AG08396 (cell line): ENCODE measurements at regions not wholly inside any gene's neighbourhood (a gene's known extent, or its start where the extent isn't known, plus 50 kb on each side); places are given as distances from the start of the nearest gene placed in this dataset.

Experiments used
- DNase-seq: peaks from one replicate; pipeline ENCODE4 v3.0.0; 2012; ENCODE audit warnings: low spot score, mixed read lengths

GRCh38 chrX:94041881-94042280, 367.9 kb downstream of the FAM133A start:
- no peak for DNase-seq

GRCh38 chrX:94045724-94046123, 371.7 kb downstream of the FAM133A start:
- DNase-seq: no peak

GRCh38 chrX:94051926-94052325, 377.9 kb downstream of the FAM133A start:
- DNase-seq: no peak

GRCh38 chrX:94053575-94053974, 379.6 kb downstream of the FAM133A start:
- DNase-seq: no peak

- DNase-seq: no peak
Observed at GRCh38 chrX:94057385-94057784, 383.4 kb downstream of the FAM133A start.

DNA sequence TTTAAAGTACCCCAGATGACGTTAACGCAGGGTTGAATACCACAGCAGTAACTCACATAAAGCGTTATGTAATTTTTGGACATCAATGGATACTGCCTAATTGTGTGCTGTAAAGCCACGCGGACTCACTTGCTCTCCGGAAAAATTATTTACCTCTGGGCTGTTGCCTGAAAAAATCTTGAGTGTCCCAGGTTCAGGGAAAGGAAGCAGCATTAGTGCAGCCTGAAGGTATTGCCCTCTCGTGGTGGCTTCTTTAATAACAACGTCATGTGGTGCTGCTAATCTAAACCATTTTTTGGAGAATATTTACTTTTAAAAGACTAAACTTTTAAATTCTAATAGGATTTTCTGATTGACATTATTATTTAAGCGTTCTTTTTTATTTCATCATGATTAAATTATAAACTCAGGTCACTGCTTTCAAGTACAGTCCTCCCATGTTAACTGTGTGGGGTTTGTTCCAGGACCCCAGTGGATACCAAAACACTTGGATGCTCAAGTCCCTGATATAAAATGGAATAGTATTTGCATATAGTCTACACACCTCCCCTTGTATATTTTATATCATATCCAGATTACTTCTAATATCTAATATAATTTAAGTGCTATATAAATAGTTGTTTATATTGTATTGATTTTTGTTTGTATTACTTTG, 384.8 kb downstream of the FAM133A start:
- DNase-seq: peak; percentile 14

DNA sequence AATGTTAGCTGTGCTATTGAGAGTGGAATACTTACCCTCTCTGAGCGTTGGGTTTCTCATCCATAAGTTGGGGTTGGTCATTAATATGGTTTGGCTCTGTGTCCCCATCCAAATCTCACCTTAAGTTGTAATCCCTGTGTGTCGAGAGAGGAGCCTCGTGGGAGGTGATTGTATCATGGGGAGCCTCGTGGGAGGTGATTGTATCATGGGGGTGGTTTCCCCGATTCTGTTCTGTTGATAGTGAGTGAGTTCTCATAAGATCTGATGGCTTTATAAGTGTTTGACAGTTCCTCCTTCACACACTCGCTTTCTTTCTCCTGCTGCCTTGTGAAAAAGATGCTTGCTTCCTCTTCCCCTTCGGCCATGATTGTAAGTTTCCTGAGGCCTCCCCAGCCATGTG, 391.1 kb downstream of the FAM133A start:
- DNase-seq: no peak

DNA sequence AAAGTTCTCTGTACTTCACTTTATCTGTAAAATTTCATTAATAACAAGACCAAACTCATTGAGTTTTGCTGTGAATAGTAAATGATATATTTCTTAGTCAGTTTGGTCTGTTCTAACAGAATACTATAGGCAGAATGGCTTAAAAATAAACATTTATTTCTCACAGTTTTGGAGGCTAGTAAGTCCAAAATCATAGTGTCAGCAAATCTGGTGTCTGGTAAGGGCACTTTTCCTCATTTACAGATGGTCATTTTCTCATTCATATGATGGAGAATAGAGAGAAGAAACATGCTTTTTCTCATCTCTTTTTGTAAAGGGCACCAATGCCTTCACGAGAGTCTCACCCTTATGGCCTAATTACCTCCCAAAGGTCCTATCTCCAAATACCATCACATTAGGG, 415.1 kb downstream of the FAM133A start:
- DNase-seq: no peak

- DNase-seq: no peak
Observed at GRCh38 chrX:94097868-94098267, 423.9 kb downstream of the FAM133A start.

DNA sequence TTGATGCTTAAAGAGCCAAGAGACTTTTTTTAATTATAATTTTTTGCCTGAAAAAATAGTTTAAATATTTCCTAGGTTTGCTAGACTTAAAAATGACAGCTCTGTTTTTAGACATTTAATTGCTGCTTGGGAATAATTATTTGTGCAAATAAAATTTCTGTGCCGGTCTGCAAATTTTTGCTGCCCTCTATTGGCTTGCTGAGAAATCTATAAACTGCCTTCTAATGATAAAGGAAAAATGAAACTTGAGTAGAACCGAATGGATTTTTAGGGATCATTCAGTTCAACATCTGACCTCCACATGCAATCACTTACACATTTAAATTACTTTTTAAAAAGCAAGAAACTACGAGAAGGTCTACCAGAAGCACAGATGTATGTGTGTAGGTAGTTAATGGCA, 434.0 kb downstream of the FAM133A start:
- DNase-seq: no peak

DNA sequence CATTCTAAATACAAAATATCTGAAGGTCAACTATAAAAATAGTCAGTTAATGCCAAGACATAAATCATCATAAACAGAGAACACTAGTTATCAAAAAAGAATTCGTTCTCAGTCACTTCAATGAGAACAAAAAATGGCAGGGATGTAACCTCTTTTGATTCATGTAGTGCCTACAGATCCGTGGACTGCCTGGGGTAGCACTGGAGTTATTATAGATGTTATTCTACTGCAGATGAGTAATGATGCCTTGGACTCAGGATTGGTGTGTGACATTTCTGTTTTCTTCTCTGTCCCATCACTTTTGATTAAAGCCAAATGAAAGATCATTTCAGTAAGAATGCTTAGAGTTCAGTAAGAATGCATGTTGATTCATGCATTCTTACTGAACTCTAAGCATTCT, 440.4 kb downstream of the FAM133A start:
- no peak for DNase-seq

DNA sequence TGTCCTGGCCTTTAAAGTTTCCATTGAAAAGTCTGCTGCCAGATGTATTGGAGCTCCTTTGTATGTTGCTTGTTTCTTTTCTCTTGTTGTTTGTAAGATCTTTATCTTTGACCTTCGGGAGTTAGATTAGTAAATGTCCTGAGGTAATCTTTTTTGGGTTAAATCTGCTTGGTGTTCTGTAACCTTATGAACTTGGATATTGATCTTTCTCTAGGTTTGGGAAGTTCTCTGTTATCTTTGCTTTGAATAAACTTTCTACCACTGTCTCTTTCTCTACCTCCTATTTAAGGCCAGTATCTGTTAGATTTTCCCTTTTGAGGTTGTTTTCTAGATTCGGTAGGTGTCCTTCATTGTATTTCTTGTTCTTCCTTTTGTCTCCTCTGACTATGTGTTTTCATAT, 447.8 kb downstream of the FAM133A start:
- no peak for DNase-seq

- DNase-seq: no peak
Observed at GRCh38 chrX:94123062-94123461, 449.1 kb downstream of the FAM133A start.

- no peak for DNase-seq
Observed at GRCh38 chrX:94162971-94163370, 489.0 kb downstream of the FAM133A start.

- peak; percentile 0 for DNase-seq
Observed at GRCh38 chrX:94178145-94178788, 504.3 kb downstream of the FAM133A start.

DNA sequence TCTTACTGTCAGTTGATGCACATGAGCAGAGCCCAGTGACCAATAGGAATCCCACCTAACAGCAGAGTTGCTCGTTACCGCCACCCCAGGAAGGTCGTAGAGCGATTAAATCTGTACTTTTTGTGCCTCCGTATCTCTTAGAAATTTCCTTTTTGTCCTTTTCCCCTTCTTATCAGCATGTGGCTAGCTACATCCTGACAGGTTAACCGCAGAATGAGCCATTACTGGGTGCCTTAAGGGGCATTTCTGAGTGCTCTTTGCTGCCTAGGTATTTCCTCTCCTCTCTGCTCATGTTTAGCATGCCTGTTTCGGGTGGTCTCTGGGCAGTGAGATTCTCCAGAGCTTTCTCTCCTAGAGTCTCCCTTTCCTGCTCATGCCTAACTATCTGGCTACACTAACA, 530.5 kb downstream of the FAM133A start:
- no peak for DNase-seq

DNA sequence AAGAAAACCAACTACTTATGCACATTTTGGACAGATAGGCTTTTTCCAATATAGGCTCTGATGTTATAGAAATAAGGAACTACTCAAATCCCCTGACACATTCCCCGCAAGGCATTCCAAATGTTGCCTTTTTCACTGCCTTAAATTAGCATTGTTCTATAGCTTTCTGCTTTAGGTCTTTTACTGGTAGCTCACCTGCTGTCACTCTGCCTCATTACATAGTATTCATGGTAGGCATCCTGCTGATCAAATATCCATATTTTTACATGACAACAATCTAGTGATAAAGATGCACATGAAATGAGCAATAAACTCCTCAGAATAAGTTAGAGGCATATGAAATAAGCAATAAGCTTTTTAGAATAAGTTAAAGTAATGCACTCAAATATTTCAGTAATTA, 542.7 kb downstream of the FAM133A start:
- DNase-seq: no peak

- DNase-seq: no peak
Observed at GRCh38 chrX:94252211-94252610, 578.2 kb downstream of the FAM133A start.

DNA sequence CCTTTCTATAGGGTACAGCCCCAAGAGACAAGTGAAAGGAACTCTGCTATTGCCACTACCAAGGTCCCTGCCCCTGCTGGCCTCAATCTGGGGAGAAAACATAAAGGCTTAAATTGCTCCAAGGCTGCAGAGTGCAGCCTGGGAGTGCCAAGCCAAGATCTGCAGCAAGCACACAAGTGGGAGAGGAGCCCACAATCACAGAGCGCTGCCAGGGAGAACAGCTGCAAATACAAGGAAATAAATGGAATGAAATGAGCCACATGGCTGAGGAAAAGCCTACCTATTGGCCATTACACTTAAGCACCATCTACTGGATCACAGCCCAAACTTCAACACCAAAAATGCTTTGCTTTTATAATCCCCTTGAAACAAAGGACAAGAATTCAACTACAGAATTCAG, 582.4 kb downstream of the FAM133A start:
- DNase-seq: no peak

DNA sequence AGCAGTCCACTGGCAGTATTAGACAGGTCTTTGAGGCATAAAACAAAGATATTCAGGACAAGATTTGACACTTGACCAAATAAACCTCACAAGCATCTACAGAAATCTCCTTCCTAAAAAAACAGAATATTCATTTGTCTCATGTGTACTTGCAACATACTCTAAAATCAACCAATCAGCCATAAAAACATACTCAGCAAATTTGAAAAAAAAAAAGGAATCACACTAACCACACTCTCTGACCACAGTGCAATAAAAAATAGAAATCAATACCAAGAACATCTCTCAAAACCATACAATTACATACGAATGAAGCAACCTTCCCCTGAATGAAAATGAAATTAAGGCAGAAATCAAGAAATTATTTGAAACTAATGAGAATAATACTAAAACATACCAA, 591.3 kb downstream of the FAM133A start:
- no peak for DNase-seq

DNA sequence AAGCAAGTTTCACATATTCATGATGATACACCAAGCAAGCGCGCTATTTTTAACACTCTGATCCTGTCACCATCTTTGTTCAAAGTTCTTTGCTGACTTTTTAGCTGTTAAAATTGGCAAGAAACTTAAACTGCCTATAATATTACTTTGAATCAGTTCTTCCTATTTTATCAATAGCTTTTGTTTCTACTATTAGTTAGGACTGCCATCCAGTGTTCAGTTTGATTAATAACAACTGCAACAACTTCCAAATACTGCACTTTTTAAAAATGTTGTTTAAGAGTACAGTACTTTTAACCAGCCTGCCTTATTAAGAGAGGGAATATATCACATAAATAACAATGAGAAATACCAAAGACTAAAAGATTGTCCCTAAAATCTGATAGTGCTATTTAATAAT, 614.3 kb downstream of the FAM133A start:
- DNase-seq: no peak

DNA sequence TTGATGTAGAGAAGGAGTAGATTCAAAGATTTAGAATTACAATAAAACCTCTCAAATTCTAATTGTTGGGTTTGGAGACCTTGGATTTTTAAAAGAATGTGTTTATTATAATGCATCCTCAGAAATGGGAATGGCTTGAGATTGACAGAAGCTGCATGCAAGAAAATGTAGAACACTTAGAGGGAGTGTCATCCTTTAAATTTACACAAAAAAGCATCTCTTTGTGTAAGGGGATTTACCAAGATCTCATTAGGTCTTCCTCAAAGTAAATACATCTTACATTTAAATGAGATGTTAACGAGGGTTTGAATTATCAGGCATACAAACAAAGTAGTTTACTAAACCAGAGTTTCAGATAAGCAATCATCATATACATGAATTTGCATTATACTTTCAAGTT, 615.0 kb downstream of the FAM133A start:
- no peak for DNase-seq

- DNase-seq: no peak
Observed at GRCh38 chrX:94302446-94302845, 628.4 kb downstream of the FAM133A start.

GRCh38 chrX:94329182-94329581, 655.2 kb downstream of the FAM133A start:
- no peak for DNase-seq
